Right lobe of liver (tissue), 4 donors: ENCODE measurements at regions not wholly inside any gene's neighbourhood (a gene's known extent, or its start where the extent isn't known, plus 50 kb on each side); places are given as distances from the start of the nearest gene placed in this dataset.

Source experiments
- POLR2A ChIP-seq: fragments of 450-650 bp; IDR thresholded peaks from one replicate; pipeline ENCODE4 v1.6.1; 2017; ENCODE audit warnings: antibody characterized with exemption, mild to moderate bottlenecking
- TF ChIP-seq, protein P1 (sequence below), 4 donors: fragments of 200-600 bp in 3 of 4; fragments of 450-650 bp in 1 of 4; IDR thresholded peaks; one replicate each; pipeline versions ENCODE4 v1.5.1 to v1.8.0; 2016 to 2022; ENCODE audit warnings: antibody characterized with exemption in 4 of 4, mild to moderate bottlenecking in 2 of 4
- donor health status: DM: no; HTN: no; CAD: no.
- donor health status: DM: no; HTN: no; CAD: no.
- donor health status: DM: no; HTN: yes; CAD: no.

DNA sequence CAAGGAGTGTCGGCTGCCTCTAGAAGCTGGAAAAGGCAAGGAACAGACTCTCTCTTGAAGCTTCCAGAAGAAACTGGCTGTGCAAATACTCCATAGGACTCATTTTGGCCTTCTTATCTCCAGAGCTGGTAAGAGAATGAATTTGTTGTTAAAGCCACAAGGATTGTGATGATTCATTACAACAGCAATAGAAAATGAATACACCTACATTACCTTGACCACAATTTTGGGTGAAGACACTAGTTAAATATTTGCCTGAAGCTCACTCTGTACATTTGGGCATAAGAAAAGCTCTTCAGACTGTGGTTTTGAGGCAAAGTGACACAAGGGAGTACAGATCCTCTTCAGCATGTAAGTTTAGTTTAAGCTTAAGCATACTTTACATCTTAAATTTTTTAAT lies 134.5 kb upstream of the TLL1 start:
- TF ChIP-seq, protein P1, sequence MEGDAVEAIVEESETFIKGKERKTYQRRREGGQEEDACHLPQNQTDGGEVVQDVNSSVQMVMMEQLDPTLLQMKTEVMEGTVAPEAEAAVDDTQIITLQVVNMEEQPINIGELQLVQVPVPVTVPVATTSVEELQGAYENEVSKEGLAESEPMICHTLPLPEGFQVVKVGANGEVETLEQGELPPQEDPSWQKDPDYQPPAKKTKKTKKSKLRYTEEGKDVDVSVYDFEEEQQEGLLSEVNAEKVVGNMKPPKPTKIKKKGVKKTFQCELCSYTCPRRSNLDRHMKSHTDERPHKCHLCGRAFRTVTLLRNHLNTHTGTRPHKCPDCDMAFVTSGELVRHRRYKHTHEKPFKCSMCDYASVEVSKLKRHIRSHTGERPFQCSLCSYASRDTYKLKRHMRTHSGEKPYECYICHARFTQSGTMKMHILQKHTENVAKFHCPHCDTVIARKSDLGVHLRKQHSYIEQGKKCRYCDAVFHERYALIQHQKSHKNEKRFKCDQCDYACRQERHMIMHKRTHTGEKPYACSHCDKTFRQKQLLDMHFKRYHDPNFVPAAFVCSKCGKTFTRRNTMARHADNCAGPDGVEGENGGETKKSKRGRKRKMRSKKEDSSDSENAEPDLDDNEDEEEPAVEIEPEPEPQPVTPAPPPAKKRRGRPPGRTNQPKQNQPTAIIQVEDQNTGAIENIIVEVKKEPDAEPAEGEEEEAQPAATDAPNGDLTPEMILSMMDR (IDR thresholded peaks at IDR 0.05) = no peak
- TF ChIP-seq POLR2A = no peak
